Transverse colon (tissue), 4 donors: ENCODE measurements at regions not wholly inside any gene's neighbourhood (a gene's known extent, or its start where the extent isn't known, plus 50 kb on each side); places are given as distances from the start of the nearest gene placed in this dataset.

Experiments
- DNase-seq: peaks from one replicate; pipeline ENCODE4 v3.0.0-alpha.2; 2019
- H3K27ac ChIP-seq, 4 donors: fragments of 200-600 bp; sonication (generic); 2 replicates each; pipeline ENCODE4 v1.5.1; 2016 to 2018; ENCODE audit warnings: inconsistent platforms in 4 of 4
- H3K27me3 ChIP-seq: fragments of 200-600 bp; sonication (generic); 2 replicates; pipeline ENCODE4 v1.5.1; 2017; ENCODE audit warnings: inconsistent platforms
- H3K36me3 ChIP-seq, 4 donors: fragments of 200-600 bp; sonication (generic); 2 replicates each; pipeline ENCODE4 v1.5.1; 2017 to 2019; ENCODE audit warnings: inconsistent platforms in 4 of 4
- H3K4me1 ChIP-seq, 4 donors: fragments of 200-600 bp; sonication (generic); 2 replicates each; pipeline ENCODE4 v1.5.1; 2017 to 2020; ENCODE audit warnings: inconsistent platforms in 4 of 4
- H3K4me3 ChIP-seq, 4 donors: fragments of 200-600 bp; sonication (generic); 1 replicate in 1 of 4; 2 replicates in 3 of 4; pipeline versions ENCODE4 v1.5.1 to v1.6.1; 2017 to 2019; ENCODE audit warnings: inconsistent platforms in 4 of 4
- H3K9me3 ChIP-seq, 2 donors: fragments of 200-600 bp; sonication (generic); 2 replicates each; pipeline ENCODE4 v1.5.1; 2017 to 2019; ENCODE audit warnings: inconsistent platforms in 2 of 2
- EP300 ChIP-seq: sonication (generic); formaldehyde crosslinking; IDR thresholded peaks from one replicate; pipeline ENCODE4 v1.6.1; 2017; ENCODE audit warnings: antibody characterized with exemption, low read depth
- POLR2A ChIP-seq: fragments of 450-650 bp; IDR thresholded peaks from one replicate; pipeline ENCODE4 v1.6.1; 2016; ENCODE audit warnings: antibody characterized with exemption, mild to moderate bottlenecking, moderate library complexity
- POLR2AphosphoS5 ChIP-seq, 3 donors: sonication (generic); formaldehyde crosslinking; IDR thresholded peaks; one replicate each; pipeline ENCODE4 v1.6.1; 2016; ENCODE audit warnings: antibody characterized with exemption in 3 of 3
- WGBS, 2 donors: methylation state at CpG; one replicate each; pipeline ENCODE4 v1.1.5; 2018; ENCODE audit warnings: low coverage in 1 of 2; 5-methylcytosine and 5-hydroxymethylcytosine counted together
- in situ Hi-C, 4 donors: fragments of 200-750 bp; cut with MboI; loops; one replicate each; pipeline versions ENCODE4 v1.15.0 to v1.15.1; 2017; ENCODE audit warnings: low sequenced_read_pairs in 3 of 4, low pct_ligation_motif_present in 1 of 4, low pct_unique_long_range_greater_than_20kb in 1 of 4
- intact Hi-C: fragments of 100-400 bp; cut with DNase I; formaldehyde crosslinking; loops from one replicate; pipeline ENCODE4 v1.15.1; 2023; ENCODE audit warnings: low total_unique reads
- TF ChIP-seq, protein P1 (sequence below), 5 experiments: fragments of 200-600 bp in 3 of 5; fragments of 450-650 bp in 2 of 5; sonication (generic) in 3 of 5; IDR thresholded peaks; 1 replicate in 2 of 5; 2 replicates in 3 of 5; pipeline ENCODE4 v1.5.1; 2016 to 2017; ENCODE audit warnings: antibody characterized with exemption in 5 of 5, inconsistent platforms in 3 of 5, mild to moderate bottlenecking in 2 of 5, moderate library complexity in 1 of 5

DNA sequence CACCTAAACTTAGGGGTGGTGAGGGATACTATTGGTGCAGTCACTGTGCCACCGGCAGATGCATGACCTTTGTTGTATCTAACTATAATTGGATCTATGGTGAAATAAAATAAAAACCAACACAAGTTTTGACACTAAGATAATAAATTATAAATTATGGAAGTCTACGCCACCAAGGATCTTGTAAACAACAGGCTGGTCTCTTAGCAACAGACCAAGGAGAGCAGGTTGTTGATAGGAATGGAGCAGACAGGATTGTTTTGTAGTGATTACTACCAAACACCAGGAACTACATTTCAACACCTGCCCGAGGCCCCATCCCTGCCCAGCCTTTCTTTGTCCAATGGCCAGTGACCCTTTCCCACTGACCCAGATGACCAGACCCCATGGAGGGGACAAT, 1178.0 kb downstream of the VRK1 start:
- Histone ChIP-seq H3K9me3 (no peaks in the 10 kb centered on the region), H3K4me1 (peaks cover 0 to 36% (median 20%) of the 10 kb centered on the region in 4 donors), H3K36me3 (no peaks in the 10 kb centered on the region), H3K4me3 (no peak overlapping the region), H3K27ac (peak overlapping the region in 2 of 4 donors; percentile 79 to 83), H3K27me3 (no peaks in the 10 kb centered on the region)
- DNase-seq = no peak
- TF ChIP-seq EP300 = no peak
- TF ChIP-seq, protein P1, sequence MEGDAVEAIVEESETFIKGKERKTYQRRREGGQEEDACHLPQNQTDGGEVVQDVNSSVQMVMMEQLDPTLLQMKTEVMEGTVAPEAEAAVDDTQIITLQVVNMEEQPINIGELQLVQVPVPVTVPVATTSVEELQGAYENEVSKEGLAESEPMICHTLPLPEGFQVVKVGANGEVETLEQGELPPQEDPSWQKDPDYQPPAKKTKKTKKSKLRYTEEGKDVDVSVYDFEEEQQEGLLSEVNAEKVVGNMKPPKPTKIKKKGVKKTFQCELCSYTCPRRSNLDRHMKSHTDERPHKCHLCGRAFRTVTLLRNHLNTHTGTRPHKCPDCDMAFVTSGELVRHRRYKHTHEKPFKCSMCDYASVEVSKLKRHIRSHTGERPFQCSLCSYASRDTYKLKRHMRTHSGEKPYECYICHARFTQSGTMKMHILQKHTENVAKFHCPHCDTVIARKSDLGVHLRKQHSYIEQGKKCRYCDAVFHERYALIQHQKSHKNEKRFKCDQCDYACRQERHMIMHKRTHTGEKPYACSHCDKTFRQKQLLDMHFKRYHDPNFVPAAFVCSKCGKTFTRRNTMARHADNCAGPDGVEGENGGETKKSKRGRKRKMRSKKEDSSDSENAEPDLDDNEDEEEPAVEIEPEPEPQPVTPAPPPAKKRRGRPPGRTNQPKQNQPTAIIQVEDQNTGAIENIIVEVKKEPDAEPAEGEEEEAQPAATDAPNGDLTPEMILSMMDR (IDR thresholded peaks at IDR 0.05) = no peak
- TF ChIP-seq POLR2AphosphoS5 (IDR thresholded peaks at IDR 0.05) = no peak
- TF ChIP-seq POLR2A = no peak
- in situ Hi-C loops (loop anchor here in 1 of 4 donors (25.0 kb wide), 1 partner anchor 1287 kb away; the partner anchor contains the start of gene BCL11B), intact Hi-C loops (no loop called here)
- WGBS, 2 donors = 37 to 77% methylated on average over 2 to 3 of the region's 3 CpGs

DNA sequence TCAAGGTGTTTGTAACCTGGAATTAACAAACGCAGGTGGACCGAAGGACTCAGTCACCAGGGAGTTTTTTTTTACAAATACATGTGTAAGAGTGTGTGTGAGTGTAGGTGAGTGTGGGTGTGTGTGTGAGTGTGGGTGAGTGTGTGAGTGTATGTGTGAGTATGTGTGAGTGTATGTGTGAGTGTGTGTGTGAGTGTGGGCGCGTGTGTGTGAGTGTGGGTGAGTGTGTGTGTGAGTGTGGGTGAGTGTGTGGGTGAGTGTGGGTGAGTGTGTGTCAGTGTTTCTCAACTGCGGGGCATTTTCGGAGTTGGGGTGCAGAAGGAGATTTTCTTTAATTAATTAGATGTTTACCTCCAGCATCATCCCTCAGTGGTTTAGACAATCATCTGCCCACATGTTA, 1178.8 kb downstream of the VRK1 start:
- Histone ChIP-seq H3K27ac (peak overlapping the region; percentile 75 to 84 (median 81)), H3K4me1 (peaks cover 0 to 36% (median 20%) of the 10 kb centered on the region in 4 donors), H3K27me3 (no peaks in the 10 kb centered on the region), H3K9me3 (no peaks in the 10 kb centered on the region), H3K36me3 (no peaks in the 10 kb centered on the region), H3K4me3 (no peak overlapping the region)
- WGBS, 2 donors = 58 to 94% methylated on average over 6 of the region's 6 CpGs
- in situ Hi-C loops (loop anchor here in 1 of 4 donors (25.0 kb wide), 1 partner anchor 1286 kb away; the partner anchor contains the start of gene BCL11B), intact Hi-C loops (no loop called here)
- TF ChIP-seq, protein P1 (IDR thresholded peaks at IDR 0.05) = no peak
- TF ChIP-seq POLR2A (no peak), POLR2AphosphoS5 (IDR thresholded peaks at IDR 0.05) (no peak), EP300 (no peak)
- no peak for DNase-seq

DNA sequence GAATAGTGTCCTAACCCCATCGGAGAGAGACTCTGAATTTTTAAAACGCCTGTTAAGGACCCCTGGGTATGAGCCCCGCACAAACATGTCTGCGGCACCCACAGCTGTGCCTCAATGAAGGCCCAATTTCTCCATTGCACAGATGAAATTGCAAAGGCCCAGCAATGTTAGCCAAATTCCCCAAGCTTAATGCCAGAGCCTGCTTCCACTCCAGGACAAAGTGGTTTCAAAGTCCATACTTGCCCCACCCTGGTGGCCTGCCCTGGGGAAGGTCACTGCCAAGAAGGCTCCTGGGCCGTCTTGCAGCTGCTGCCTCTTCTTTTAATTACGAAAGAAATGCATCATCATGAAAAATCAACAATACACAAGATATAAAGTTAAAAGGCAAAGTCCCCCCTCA, 1179.7 kb downstream of the VRK1 start:
- intact Hi-C loops = no loop called here
- WGBS, 2 donors = 33 to 51% methylated on average over 1 to 6 of the region's 6 CpGs
- TF ChIP-seq POLR2A (no peak), POLR2AphosphoS5 (IDR thresholded peaks at IDR 0.05) (peak in 1 of 3 donors; percentile 45)
- peak overlapping the region in 2 of 4 donors; percentile 3 to 44 for H3K4me3 ChIP-seq
- H3K27ac ChIP-seq = peak overlapping the region; percentile 75 to 84 (median 81)
- no peaks in the 10 kb centered on the region for H3K36me3 ChIP-seq
- DNase-seq = peak; percentile 70
- peaks cover 0 to 36% (median 20%) of the 10 kb centered on the region in 4 donors for H3K4me1 ChIP-seq
- H3K9me3 ChIP-seq = no peaks in the 10 kb centered on the region
- in situ Hi-C loops = loop anchor here in 1 of 4 donors (25.0 kb wide), 1 partner anchor 1285 kb away; the partner anchor contains the start of gene BCL11B
- H3K27me3 ChIP-seq = no peaks in the 10 kb centered on the region

DNA sequence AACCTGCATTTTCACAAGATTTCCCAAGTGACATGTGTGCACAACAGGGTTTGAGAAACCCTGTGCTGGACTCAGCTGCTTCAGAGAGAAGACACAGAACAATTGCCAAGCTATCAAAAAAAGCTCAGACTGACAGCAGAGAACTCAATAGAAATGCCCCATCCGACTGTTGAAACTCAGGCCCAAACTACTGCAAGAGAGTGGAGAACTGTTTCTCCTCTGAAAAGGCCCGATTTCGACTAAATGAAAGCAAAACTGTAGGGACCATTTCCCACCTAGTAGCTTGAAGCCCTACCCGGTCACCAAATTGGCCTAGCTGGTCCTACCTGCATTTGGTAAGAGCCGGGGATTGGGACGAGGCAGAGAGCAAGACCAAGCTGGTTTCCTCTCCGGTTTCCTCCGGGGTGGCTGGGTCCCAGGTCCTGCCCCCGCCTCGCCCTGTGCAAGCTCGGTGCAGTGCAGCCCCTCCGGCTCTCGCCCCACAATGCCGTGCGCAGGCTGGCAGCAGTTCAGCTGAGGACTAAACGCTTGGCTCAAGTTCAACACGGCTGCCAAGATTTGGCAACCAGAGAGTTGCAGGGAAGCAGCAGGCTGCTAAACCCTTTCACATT, 1180.6 kb downstream of the VRK1 start:
- Histone ChIP-seq H3K27ac (peak overlapping the region; percentile 75 to 84 (median 81)), H3K4me1 (peaks cover 0 to 36% (median 20%) of the 10 kb centered on the region in 4 donors), H3K4me3 (peak overlapping the region in 3 of 4 donors; percentile 22 to 44 (median 26)), H3K36me3 (no peaks in the 10 kb centered on the region), H3K27me3 (no peaks in the 10 kb centered on the region), H3K9me3 (no peaks in the 10 kb centered on the region)
- WGBS, 2 donors = 17 to 28% methylated on average over 4 to 17 of the region's 17 CpGs
- DNase-seq = peak; percentile 75
- TF ChIP-seq POLR2AphosphoS5 (IDR thresholded peaks at IDR 0.05) (peak; percentile 29 to 57 (median 29)), POLR2A (peak; percentile 37)
- TF ChIP-seq, protein P1 (IDR thresholded peaks at IDR 0.05) = no peak
- intact Hi-C loops = no loop called here
- in situ Hi-C loops = loop anchor here in 1 of 4 donors (25.0 kb wide), 1 partner anchor 1285 kb away; the partner anchor contains the start of gene BCL11B
